ENCODE measurements at regions not wholly inside any gene's neighbourhood (a gene's known extent, or its start where the extent isn't known, plus 50 kb on each side); places are given as distances from the start of the nearest gene placed in this dataset.
A peak's percentile ranks its signal among the peaks of the same experiment; 100 is the strongest.

DNA sequence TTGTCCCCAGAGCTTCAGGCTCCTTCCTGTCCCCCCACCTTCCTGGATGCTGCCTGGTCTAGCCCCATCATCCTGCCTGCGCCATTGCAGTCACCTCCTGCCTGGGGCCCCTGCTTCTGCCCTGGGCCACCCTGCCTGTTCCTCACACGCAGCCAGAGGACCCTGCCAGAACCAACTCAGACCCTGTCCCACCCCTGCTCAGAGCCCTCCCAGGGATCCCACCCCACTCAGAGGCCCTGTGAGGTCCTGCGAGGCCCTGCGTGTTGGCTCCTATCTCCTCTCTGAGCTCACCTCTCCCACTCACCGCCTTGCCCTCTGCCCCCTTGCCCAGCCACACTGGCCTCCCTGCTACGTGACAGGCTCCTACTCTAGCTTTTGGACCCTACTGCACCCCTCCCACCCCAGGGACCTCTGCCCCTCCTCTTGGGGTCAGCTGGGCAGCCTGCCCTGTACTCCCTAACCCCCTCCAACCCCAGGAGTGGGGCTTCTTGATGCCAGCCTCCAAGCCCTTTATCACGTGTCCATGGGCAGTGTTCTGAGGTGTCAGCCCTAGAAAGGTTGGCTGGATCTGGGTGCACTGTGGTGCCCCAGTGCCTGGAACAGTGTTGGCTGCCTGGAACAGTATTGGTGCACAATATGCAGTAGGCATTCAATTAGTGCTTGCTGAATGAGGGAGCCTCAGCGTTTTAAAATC is 68.3 kb downstream of the CEBPB start:
- Histone ChIP-seq H3K36me3 (no peaks in the 10 kb centered on the region), H3K9me3 (no peaks in the 10 kb centered on the region), H3K4me3 (no peak overlapping the region), H3K27ac (no peak overlapping the region), H3K4me1 (peaks cover 0 to 6% of the 10 kb centered on the region in 2 donors), H3K27me3 (no peaks in the 10 kb centered on the region)
- DNase-seq (no peak), ATAC-seq (no peak)
- TF ChIP-seq, protein P1, sequence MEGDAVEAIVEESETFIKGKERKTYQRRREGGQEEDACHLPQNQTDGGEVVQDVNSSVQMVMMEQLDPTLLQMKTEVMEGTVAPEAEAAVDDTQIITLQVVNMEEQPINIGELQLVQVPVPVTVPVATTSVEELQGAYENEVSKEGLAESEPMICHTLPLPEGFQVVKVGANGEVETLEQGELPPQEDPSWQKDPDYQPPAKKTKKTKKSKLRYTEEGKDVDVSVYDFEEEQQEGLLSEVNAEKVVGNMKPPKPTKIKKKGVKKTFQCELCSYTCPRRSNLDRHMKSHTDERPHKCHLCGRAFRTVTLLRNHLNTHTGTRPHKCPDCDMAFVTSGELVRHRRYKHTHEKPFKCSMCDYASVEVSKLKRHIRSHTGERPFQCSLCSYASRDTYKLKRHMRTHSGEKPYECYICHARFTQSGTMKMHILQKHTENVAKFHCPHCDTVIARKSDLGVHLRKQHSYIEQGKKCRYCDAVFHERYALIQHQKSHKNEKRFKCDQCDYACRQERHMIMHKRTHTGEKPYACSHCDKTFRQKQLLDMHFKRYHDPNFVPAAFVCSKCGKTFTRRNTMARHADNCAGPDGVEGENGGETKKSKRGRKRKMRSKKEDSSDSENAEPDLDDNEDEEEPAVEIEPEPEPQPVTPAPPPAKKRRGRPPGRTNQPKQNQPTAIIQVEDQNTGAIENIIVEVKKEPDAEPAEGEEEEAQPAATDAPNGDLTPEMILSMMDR (IDR thresholded peaks at IDR 0.05 in 4 of 5, conservative IDR thresholded peaks at IDR 0.05 in 1 of 5): no peak
- no peak for TF ChIP-seq POLR2A (IDR thresholded peaks at IDR 0.05)
- intact Hi-C loops (cut with DNase I; ENCODE audit: low total_unique reads) (loop anchor here (5.0 kb wide), 1 partner anchor 88 kb away; no protein-coding TSS in a partner anchor), in situ Hi-C loops (cut with MboI; ENCODE audit: low sequenced_read_pairs in 4 of 4) (no loop called here)

DNA sequence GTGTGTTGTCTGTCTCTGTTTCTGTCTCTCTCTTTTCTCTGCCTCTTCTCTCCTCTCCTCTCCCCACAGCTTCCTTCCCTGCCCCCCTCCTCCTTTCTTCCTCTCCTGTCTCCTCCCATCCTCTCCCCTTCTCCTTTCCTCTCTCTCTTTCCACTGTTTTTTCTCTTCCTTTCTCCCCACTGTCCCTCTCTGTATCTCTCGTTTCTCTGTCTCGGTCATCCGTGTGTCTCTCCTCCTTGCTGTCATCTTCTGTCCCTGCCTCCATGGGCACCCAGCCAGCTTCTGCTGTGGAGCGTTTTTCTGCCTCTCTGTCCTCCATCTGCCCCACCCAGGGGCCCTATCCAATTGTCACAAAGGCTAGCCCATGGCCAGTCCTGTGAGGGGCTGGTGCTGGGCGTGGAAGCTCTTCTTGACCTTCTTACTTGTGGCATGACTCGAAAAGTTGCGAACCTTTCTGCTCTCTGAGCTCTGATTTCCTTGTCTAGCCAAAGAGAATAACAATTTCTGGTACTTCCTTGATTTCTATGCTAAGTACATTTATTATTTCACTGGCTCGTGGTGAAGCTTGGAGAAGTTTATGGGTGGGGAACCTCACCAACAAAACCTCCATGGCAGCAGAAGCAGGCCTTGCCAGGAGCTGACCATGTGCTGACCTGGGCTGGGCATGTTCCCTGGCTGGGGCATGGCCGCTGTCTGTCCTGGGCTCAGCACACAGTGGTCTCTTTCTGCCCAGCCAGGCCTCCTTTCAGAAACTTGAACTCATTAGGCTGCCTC is 69.3 kb downstream of the CEBPB start:
- no peak overlapping the region for H3K4me3 ChIP-seq
- peak overlapping the region in 3 of 4 donors; percentile 17 to 47 (median 23) for H3K27ac ChIP-seq
- intact Hi-C loops (cut with DNase I; ENCODE audit: low total_unique reads): loop anchor here (5.0 kb wide), 1 partner anchor 87 kb away; no protein-coding TSS in a partner anchor
- in situ Hi-C loops (cut with MboI; ENCODE audit: low sequenced_read_pairs in 4 of 4): loop anchor here in 1 of 4 donors (10.0 kb wide), 1 partner anchor 55 kb away; no protein-coding TSS in a partner anchor
- peak in 1 of 2 donors; percentile 42 for ATAC-seq
- DNase-seq: no peak
- TF ChIP-seq, protein P1 (IDR thresholded peaks at IDR 0.05 in 4 of 5, conservative IDR thresholded peaks at IDR 0.05 in 1 of 5): no peak
- TF ChIP-seq POLR2A (IDR thresholded peaks at IDR 0.05): no peak
- H3K9me3 ChIP-seq: no peaks in the 10 kb centered on the region
- H3K36me3 ChIP-seq: no peaks in the 10 kb centered on the region
- no peaks in the 10 kb centered on the region for H3K27me3 ChIP-seq
- peaks cover 0 to 6% of the 10 kb centered on the region in 2 donors for H3K4me1 ChIP-seq

DNA sequence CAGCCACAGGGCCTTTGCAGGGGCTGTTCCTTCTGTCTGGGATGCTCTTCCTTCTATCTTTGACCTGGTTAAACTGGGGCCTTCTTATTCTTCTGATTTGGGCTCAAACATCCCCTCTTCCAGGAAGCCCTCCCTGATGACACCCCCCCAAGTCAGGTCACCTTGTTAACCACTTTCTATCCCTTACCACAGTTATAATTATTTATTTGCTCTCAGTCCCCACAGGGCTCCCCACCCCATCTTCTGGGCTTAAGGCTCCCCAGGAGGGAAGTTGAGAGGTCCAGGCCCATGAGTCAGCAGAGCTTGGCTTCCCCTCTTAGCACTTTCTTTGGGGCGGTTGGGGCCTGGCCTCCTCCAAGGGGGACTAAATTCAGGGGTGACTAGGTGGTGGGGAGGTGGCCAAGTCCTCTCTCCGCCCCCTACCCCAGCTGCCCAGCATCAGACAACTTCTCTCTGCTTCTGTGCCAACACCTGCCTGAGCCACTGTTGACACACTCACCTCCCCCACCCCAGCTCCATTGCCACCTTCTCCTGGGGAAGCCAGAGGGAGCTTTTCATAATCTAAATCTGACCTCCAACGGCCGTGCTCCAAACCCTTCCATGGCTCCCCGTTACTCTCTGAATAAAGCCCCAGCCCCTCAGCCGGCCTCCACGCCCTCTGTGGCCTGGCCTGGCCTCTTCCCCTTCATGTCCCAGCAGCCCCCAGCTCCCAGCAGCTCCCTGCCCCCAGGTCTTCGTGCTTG is 70.0 kb downstream of the CEBPB start:
- Histone ChIP-seq H3K4me3 (no peak overlapping the region), H3K27me3 (no peaks in the 10 kb centered on the region), H3K9me3 (no peaks in the 10 kb centered on the region), H3K27ac (peak overlapping the region in 2 of 4 donors; percentile 23 to 47), H3K36me3 (no peaks in the 10 kb centered on the region), H3K4me1 (peaks cover 0 to 6% of the 10 kb centered on the region in 2 donors)
- DNase-seq (no peak), ATAC-seq (no peak)
- in situ Hi-C loops (cut with MboI; ENCODE audit: low sequenced_read_pairs in 4 of 4) (loop anchor here in 1 of 4 donors (10.0 kb wide), 1 partner anchor 56 kb away; no protein-coding TSS in a partner anchor), intact Hi-C loops (cut with DNase I; ENCODE audit: low total_unique reads) (no loop called here)
- TF ChIP-seq, protein P1 (IDR thresholded peaks at IDR 0.05 in 4 of 5, conservative IDR thresholded peaks at IDR 0.05 in 1 of 5): no peak
- TF ChIP-seq POLR2A (IDR thresholded peaks at IDR 0.05): no peak

GRCh38 chr20:50261471-50262212 is 71.0 kb downstream of the CEBPB start:
- intact Hi-C loops (cut with DNase I; ENCODE audit: low total_unique reads) (no loop called here), in situ Hi-C loops (cut with MboI; ENCODE audit: low sequenced_read_pairs in 4 of 4) (loop anchor here in 1 of 4 donors (10.0 kb wide), 1 partner anchor 57 kb away; no protein-coding TSS in a partner anchor)
- Histone ChIP-seq H3K27me3 (no peaks in the 10 kb centered on the region), H3K27ac (no peak overlapping the region), H3K9me3 (no peaks in the 10 kb centered on the region), H3K4me3 (no peak overlapping the region), H3K4me1 (peaks cover 0 to 6% of the 10 kb centered on the region in 2 donors), H3K36me3 (no peaks in the 10 kb centered on the region)
- ATAC-seq (no peak), DNase-seq (no peak)
- TF ChIP-seq, protein P1 (IDR thresholded peaks at IDR 0.05 in 4 of 5, conservative IDR thresholded peaks at IDR 0.05 in 1 of 5): no peak
- TF ChIP-seq POLR2A (IDR thresholded peaks at IDR 0.05): no peak

Data from gastrocnemius medialis (tissue), 4 donors.